ENCODE measurements at regions not wholly inside any gene's neighbourhood (a gene's known extent, or its start where the extent isn't known, plus 50 kb on each side); places are given as distances from the start of the nearest gene placed in this dataset.

GRCh38 chr17:79464318-79465010, 146.4 kb downstream of the RBFOX3 start:
- TF ChIP-seq POLR2AphosphoS5 (IDR thresholded peaks at IDR 0.05) (no peak), CTCF (IDR thresholded peaks at IDR 0.05) (no peak)

Measured in prostate gland (tissue), 2 donors.